Activated T-cell treated with anti-CD3 and anti-CD28 coated beads, Interleukin-2, amount 50 U/mL, for 1 hour (primary cell): ENCODE measurements at regions not wholly inside any gene's neighbourhood (a gene's known extent, or its start where the extent isn't known, plus 50 kb on each side); places are given as distances from the start of the nearest gene placed in this dataset.
A peak's percentile ranks its signal among the peaks of the same experiment; 100 is the strongest.
"Not testable (repeated sequence)": the region's sequence is repeated elsewhere in the genome, so short reads cannot be mapped to it uniquely, and the experiment has no call there.

Source experiments
- DNase-seq: peaks from one replicate; pipeline ENCODE4 v3.0.0-alpha.2; 2020

DNA sequence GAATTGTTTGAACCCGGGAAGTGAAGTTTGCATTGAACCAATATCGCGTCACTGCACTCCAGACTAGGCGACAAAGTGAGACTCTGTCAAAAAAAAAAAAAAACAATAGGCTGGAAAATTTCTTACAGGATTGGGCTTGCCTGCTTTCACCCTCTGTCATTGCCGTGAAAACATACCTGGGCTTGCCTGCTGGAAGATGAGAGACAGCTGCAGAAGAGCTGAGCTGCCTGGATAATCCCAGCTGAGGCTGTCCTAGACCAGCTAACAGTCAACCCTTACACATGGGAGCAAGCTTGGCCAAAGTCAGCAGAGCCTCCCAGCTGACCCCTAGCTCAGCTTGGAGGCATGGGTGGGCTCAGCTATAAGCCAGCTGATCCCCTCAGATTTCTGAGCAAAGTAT is 306.2 kb downstream of the CCSER2 start:
- no peak for DNase-seq

- not testable (repeated sequence) for DNase-seq
Observed at GRCh38 chr10:84650628-84651027, 322.2 kb downstream of the CCSER2 start.

DNA sequence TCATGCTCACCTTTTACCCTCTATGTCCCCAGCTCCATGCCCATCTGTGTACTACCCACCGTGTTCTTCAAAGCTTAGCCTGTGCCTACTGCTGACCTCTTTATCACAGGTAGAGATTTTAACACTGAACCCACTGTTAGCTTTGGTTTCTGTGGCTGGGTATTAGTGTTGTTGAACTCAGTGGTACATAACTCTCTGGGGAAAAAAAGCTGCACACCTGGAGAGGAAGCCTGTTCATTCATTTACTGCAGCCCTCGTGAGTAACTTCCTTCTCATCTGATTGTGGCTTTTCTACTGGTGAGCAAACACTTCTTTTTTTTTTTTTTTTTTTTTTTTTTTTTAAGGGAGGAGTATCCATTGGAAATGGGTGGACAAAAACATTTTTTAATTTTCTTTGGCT is 326.3 kb downstream of the CCSER2 start:
- DNase-seq, result no peak

- DNase-seq, result no peak
Observed at GRCh38 chr10:84659027-84659426, 330.6 kb downstream of the CCSER2 start.

DNA sequence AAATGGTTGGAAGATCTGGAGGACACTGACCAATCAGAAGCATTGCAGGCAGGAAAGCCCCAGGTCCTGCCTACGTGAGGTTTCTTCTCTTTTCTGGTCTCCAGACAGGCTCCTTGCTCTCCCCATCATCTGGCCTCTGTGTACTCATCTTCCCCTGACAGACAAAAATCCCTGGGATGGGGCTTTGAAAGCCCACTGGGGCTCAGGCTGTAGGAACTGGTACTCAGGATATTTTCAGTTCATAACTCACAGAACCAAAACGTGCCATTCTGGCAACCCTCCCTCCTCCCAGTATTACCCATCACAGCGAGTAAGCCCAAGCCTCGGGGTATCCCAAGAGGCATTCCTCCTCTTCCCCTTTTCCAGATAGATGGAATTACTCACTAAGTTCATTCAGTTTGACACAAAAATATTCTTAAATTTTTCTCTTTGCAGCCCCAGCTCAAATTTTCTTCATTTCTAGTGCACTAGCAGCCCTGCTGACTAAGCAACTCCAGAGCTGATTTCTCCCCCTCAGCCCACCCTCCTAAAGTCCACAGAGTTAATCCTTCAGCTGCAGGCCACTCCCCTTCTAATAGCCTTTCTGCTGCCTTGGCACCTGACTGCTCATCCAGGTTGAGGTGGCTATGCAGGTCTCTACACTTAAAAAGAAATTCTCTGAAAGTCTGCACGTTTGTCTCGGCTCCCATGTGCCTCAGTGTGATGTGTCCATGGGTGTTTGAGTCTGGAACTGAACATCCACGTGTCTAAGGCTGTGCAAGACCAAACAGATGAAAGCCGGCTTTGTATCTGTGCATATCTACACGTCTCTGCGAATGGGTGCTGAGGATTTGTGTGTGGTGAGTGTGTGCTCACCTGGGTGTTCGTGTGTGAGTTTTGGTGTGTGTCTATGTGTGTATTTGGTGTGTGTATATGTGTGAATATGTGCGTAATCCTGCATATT is 331.4 kb downstream of the CCSER2 start:
- no peak for DNase-seq

DNA sequence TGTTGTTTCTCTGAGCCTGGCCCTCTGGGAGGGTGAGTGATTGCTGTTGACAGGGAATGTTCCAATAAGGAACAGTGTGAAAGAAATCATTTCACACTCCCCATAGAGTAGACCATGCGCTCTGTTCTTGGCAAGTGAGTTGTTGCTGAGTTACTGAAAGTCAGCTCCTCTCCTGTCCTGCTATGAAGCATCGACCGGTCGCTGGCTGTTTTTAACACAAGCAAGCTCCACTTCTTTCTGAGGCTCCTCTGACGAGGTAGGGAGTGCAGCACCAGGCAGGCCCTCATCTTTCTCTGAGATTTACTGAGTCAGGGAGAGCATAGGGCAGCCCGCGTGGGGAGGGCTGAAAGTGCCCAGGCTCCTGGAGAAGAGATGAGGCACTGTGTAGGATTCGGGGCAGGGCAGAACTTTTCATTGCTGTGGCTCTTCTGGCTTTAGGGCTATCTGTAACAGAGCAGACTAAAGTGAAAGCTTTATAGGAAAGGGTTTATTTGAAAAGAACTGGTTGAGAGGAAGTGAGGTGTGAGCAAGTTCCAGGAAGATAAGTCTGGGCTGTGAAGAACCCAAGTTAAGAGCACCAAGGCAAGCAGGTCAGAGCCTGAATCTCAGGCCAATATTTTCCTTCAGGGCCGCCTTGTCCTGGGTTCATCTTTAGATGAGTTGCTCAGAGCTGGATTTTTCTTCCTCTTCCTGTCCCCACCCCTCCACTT is 332.2 kb downstream of the CCSER2 start:
- no peak for DNase-seq

DNA sequence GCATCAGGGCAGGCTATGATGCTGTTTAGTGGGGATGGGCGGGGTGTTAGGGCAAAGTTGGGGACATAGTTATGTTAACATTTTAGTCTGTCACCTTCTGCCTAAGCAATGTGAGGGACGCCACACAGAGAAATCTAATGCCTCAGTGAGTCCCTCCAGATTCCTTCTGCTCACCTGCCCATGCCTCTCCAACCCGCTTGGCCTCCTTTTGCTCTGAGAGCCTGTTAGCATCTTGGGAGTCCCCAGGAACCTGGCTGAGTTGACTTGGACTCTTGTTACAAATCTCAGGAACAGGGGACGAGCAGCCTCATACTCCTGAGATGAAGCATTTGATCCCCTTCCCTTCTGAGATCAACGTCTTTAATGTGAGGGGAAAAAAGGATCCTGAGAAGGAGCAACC is 336.8 kb downstream of the CCSER2 start:
- no peak for DNase-seq

DNA sequence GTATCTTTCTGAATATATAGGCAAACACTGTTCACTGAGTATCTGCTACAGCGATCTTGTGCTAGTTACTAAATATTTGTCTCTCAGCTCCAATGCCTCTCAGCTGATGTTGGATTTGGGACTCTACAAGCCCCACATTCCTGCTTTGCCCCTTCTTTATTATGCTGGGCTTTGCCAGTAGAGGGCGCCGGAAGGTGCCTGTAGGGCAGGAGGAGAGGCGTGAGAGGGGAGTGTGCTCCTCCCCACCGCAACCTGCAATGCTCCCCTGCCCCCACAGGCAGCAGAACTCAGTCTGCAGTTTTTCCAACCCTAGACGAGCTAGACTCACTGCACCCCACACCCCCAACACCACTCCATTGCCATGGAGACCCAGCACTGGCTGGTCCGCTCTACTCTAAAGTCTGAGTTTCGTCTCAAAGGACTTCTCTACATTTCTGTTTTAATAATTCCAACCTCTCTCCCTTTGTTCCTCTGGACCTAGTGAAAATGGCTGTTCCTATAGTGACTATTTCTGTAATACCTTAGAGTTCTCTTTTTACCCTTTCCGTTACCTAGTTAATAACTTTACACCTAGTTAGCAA is 337.6 kb downstream of the CCSER2 start:
- peak; percentile 18 for DNase-seq

GRCh38 chr10:84668186-84668763 is 339.9 kb downstream of the CCSER2 start:
- DNase-seq, result no peak

- no peak for DNase-seq
Observed at GRCh38 chr10:84675060-84675459, 346.7 kb downstream of the CCSER2 start.

GRCh38 chr10:84676536-84676935 is 348.1 kb downstream of the CCSER2 start:
- DNase-seq, result no peak

DNA sequence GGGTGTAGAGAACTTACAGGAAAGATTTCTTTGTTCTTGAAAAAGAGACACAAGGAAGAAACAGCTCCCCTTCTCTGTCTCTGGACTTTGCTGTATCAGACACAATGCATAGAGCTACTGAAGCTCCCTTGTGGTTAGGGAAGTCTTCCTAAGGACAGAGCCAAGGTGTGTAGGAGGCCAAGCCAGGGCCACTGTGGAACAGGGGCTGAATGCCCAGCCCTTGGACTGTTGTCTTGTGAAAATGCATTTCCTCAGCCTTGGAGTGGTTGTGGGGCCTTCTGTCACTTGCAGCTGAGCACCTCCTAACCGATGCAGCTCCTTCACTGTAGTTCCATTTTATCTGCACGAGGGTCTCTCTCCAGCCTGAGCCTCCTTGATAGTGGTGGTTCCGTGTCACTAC is 353.4 kb downstream of the CCSER2 start:
- DNase-seq, result no peak

- no peak for DNase-seq
Observed at GRCh38 chr10:84683550-84683949, 355.2 kb downstream of the CCSER2 start.

GRCh38 chr10:84683980-84684740 is 355.8 kb downstream of the CCSER2 start:
- DNase-seq, result no peak

DNA sequence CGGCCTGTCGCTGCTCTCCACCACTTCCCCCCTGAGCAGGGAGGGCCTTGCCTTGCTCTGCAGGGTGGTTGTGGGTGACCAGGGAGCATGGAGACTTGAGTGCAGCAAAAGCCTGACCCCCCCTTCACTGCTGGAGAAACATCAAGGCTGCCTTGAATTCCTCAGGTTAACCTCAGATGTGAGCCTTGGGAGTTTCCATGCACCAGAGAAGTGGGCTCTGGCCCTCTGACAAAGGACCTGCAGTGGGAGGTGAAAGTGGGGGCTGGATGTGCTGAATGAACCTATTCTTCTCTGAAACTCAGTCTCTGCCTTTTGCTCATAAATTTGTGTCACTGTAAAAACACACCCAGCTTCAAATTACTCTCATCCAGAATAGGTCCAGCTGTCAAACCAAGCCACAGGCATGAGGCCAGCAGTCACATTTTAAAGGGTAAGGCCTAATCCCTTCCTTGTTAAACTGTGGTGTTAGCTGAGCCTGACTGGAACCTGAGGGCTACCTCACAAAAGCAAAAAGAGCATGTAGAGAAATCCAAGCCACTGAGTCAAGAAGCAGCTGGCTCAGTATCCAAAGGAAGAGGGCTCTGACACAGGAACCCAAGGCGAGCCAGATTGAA is 356.8 kb downstream of the CCSER2 start:
- no peak for DNase-seq

GRCh38 chr10:84693006-84693405 is 364.6 kb downstream of the CCSER2 start:
- no peak for DNase-seq

- no peak for DNase-seq
Observed at GRCh38 chr10:84695902-84696301, 367.5 kb downstream of the CCSER2 start.

GRCh38 chr10:84696610-84697009 is 368.2 kb downstream of the CCSER2 start:
- no peak for DNase-seq

- DNase-seq, result no peak
Observed at GRCh38 chr10:84698989-84699388, 370.6 kb downstream of the CCSER2 start.

DNA sequence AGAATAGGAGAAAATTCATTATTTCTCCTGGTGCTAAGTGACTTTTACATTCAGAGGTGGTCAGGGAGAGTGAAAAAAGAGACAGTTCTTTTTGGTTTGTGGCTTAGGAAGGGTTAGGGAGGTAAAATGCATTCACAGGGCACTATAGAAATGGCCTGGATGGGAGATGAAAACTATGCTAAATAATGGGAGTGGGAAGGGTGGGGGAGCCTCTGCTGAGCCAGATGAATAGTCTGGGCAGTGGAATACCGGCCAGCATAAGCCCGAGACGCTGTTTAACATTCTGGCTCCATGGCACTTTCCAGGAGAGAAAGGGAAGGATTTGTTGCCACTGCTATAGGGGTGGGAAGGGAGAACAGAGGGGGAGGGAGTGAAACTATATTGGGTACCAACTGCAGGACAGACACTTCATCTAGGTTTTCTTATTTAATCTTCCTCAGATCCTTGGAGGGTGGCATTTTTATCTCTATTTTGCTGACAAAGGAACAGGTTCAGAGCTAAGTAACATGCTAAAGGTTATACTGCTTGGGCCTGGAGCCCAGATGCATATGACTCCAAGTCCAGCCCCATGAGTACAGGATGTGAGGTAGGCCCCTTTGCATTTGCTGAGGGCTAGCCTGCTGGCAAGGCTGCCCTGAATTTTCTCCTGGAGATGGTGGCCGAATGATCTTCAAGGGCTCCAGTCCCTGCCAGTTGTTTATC is 372.4 kb downstream of the CCSER2 start:
- no peak for DNase-seq

DNA sequence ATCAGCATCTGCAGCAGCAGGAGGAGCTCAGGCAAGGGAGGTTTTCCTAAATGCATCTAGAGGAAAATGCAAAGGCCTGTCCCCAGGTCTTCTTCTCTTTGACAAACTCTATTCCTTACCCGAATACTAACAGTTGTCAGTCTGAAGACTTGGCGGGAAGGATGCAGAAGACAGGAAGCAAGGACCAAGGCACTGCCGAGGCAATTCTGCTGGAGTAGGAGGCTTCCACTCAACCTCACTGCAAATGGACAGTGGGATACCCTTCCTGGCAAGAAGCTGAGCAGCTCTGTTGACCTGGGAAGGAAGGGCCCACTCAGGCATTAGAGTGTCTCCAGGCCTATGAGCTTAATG is 373.0 kb downstream of the CCSER2 start:
- no peak for DNase-seq

- no peak for DNase-seq
Observed at GRCh38 chr10:84704101-84704500, 375.7 kb downstream of the CCSER2 start.
